ENCODE measurements at regions not wholly inside any gene's neighbourhood (a gene's known extent, or its start where the extent isn't known, plus 50 kb on each side); places are given as distances from the start of the nearest gene placed in this dataset.
"Not testable (repeated sequence)": the region's sequence is repeated elsewhere in the genome, so short reads cannot be mapped to it uniquely, and the experiment has no call there.

- no peaks in the 10 kb centered on the region for H3K4me1 ChIP-seq (ENCODE audit: control insufficient read depth, insufficient read depth, low read length)
- H3K9ac ChIP-seq (ENCODE audit: low read depth, low read length): no peak overlapping the region
- no peaks in the 10 kb centered on the region for H3K36me3 ChIP-seq (ENCODE audit: insufficient read depth, low read length)
- H3K27me3 ChIP-seq (ENCODE audit: control insufficient read depth, insufficient read depth, low read length): no peaks in the 10 kb centered on the region
- H3K9me3 ChIP-seq (replicated peaks; ENCODE audit: low read length): no peaks in the 10 kb centered on the region
- H3K4me3 ChIP-seq (ENCODE audit: low read length): no peak overlapping the region
- H3K4me2 ChIP-seq (ENCODE audit: low read length): no peak overlapping the region
Observed at GRCh38 chr15:87671289-87671688, 585.2 kb downstream of the NTRK3 start.

DNA sequence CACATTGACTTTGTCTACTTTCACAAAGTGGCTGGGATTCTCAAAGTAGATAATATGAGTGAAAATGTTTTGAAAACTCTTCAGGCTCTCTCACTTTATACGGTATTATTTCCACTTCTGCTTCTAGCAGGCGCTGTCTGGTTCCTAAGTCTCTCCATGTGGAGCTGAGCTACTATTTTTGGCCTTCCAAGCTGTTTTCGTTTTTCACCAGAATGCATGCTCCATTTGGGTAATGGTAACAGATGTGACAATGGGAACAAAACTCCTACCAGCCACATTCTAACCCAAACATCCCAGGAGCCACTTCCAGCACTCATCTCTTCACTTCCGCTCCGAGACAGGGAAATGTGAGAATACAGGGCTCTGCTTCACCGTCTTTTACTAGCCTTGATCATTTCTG, 586.7 kb downstream of the NTRK3 start:
- H3K27me3 ChIP-seq (ENCODE audit: control insufficient read depth, insufficient read depth, low read length): no peaks in the 10 kb centered on the region
- no peak overlapping the region for H3K4me3 ChIP-seq (ENCODE audit: low read length)
- no peak overlapping the region for H3K9ac ChIP-seq (ENCODE audit: low read depth, low read length)
- H3K4me2 ChIP-seq (ENCODE audit: low read length): no peak overlapping the region
- H3K9me3 ChIP-seq (replicated peaks; ENCODE audit: low read length): no peaks in the 10 kb centered on the region
- H3K4me1 ChIP-seq (ENCODE audit: control insufficient read depth, insufficient read depth, low read length): no peaks in the 10 kb centered on the region
- no peaks in the 10 kb centered on the region for H3K36me3 ChIP-seq (ENCODE audit: insufficient read depth, low read length)

GRCh38 chr15:87668768-87669564, 587.6 kb downstream of the NTRK3 start:
- H3K9ac ChIP-seq (ENCODE audit: low read depth, low read length); H3K36me3 ChIP-seq (ENCODE audit: insufficient read depth, low read length); H3K4me1 ChIP-seq (ENCODE audit: control insufficient read depth, insufficient read depth, low read length); H3K4me3 ChIP-seq (ENCODE audit: low read length); H3K27me3 ChIP-seq (ENCODE audit: control insufficient read depth, insufficient read depth, low read length); H3K9me3 ChIP-seq (replicated peaks; ENCODE audit: low read length); H3K4me2 ChIP-seq (ENCODE audit: low read length): not testable (repeated sequence)

DNA sequence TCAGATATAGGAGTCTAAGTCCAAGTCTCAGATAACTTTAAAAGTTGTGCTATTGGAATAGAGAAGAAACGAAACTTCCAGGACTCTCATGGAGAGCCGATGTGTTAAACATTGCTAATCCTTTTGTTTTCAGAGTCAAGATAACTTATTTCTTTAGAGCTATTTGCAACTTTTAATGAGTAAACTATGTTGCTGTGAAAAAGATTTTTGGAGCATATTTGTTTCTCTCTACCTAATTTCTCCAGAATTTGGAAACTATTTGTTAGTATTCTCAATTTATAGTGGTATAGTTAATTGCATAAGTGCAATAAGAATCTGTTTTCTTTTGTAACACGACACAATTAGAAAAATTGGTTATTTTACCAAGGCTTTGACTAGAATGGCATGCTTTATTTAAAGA, 588.9 kb downstream of the NTRK3 start:
- Histone ChIP-seq H3K9ac (ENCODE audit: low read depth, low read length) (no peak overlapping the region), H3K4me2 (ENCODE audit: low read length) (no peak overlapping the region), H3K27me3 (ENCODE audit: control insufficient read depth, insufficient read depth, low read length) (no peaks in the 10 kb centered on the region), H3K9me3 (replicated peaks; ENCODE audit: low read length) (no peaks in the 10 kb centered on the region), H3K4me3 (ENCODE audit: low read length) (no peak overlapping the region), H3K36me3 (ENCODE audit: insufficient read depth, low read length) (no peaks in the 10 kb centered on the region), H3K4me1 (ENCODE audit: control insufficient read depth, insufficient read depth, low read length) (no peaks in the 10 kb centered on the region)

DNA sequence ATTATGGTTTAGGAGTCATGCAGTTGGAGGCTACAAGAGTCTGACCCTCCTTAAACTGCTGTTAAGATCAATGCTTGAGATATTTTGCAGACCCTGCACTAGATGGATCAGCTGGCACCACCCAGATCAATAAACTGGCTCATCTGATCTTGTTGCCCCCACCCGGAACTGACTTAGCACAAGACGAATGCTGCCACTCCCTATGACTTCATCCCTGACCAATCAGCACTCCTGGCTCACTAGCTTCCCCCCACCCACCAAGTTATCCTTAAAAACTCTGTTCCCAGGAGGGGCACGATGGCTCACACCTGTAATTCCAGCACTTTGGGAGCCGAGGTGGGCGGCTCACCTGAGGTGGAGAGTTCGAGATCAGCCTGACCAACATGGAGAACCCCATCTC, 594.0 kb downstream of the NTRK3 start:
- Histone ChIP-seq H3K4me1 (ENCODE audit: control insufficient read depth, insufficient read depth, low read length) (no peaks in the 10 kb centered on the region), H3K9me3 (replicated peaks; ENCODE audit: low read length) (no peaks in the 10 kb centered on the region), H3K9ac (ENCODE audit: low read depth, low read length) (no peak overlapping the region), H3K36me3 (ENCODE audit: insufficient read depth, low read length) (no peaks in the 10 kb centered on the region), H3K4me2 (ENCODE audit: low read length) (no peak overlapping the region), H3K27me3 (ENCODE audit: control insufficient read depth, insufficient read depth, low read length) (no peaks in the 10 kb centered on the region), H3K4me3 (ENCODE audit: low read length) (no peak overlapping the region)

GRCh38 chr15:87661454-87662355, 594.8 kb downstream of the NTRK3 start:
- Histone ChIP-seq H3K4me1 (ENCODE audit: control insufficient read depth, insufficient read depth, low read length) (no peaks in the 10 kb centered on the region), H3K9me3 (replicated peaks; ENCODE audit: low read length) (no peaks in the 10 kb centered on the region), H3K4me2 (ENCODE audit: low read length) (no peak overlapping the region), H3K36me3 (ENCODE audit: insufficient read depth, low read length) (no peaks in the 10 kb centered on the region), H3K9ac (ENCODE audit: low read depth, low read length) (no peak overlapping the region), H3K27me3 (ENCODE audit: control insufficient read depth, insufficient read depth, low read length) (no peaks in the 10 kb centered on the region), H3K4me3 (ENCODE audit: low read length) (no peak overlapping the region)

GRCh38 chr15:87660251-87661129, 596.0 kb downstream of the NTRK3 start:
- H3K9ac ChIP-seq (ENCODE audit: low read depth, low read length): no peak overlapping the region
- H3K4me3 ChIP-seq (ENCODE audit: low read length): no peak overlapping the region
- H3K4me1 ChIP-seq (ENCODE audit: control insufficient read depth, insufficient read depth, low read length): no peaks in the 10 kb centered on the region
- H3K9me3 ChIP-seq (replicated peaks; ENCODE audit: low read length): no peaks in the 10 kb centered on the region
- H3K4me2 ChIP-seq (ENCODE audit: low read length): no peak overlapping the region
- no peaks in the 10 kb centered on the region for H3K27me3 ChIP-seq (ENCODE audit: control insufficient read depth, insufficient read depth, low read length)
- no peaks in the 10 kb centered on the region for H3K36me3 ChIP-seq (ENCODE audit: insufficient read depth, low read length)

DNA sequence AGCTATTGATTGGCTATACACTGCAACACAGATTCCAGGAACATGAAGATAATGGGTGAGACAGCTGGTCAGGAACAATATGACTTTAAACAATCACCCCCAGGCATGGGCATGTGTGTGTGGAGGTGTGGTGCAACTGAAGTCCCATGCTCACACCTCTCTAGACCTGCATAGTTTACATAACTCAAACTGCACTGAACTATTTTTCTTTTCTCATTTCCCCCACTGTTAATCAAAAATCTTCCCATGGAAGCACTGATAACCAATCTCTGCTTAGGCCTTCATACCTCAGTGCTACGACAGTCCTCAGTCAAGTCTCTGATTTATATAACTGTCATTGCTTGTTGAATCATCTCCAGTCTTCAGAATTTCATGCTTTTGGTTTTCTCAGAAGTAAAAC, 600.2 kb downstream of the NTRK3 start:
- H3K4me2 ChIP-seq (ENCODE audit: low read length): no peak overlapping the region
- no peaks in the 10 kb centered on the region for H3K4me1 ChIP-seq (ENCODE audit: control insufficient read depth, insufficient read depth, low read length)
- H3K4me3 ChIP-seq (ENCODE audit: low read length): no peak overlapping the region
- no peak overlapping the region for H3K9ac ChIP-seq (ENCODE audit: low read depth, low read length)
- H3K36me3 ChIP-seq (ENCODE audit: insufficient read depth, low read length): no peaks in the 10 kb centered on the region
- no peaks in the 10 kb centered on the region for H3K9me3 ChIP-seq (replicated peaks; ENCODE audit: low read length)
- no peaks in the 10 kb centered on the region for H3K27me3 ChIP-seq (ENCODE audit: control insufficient read depth, insufficient read depth, low read length)

DNA sequence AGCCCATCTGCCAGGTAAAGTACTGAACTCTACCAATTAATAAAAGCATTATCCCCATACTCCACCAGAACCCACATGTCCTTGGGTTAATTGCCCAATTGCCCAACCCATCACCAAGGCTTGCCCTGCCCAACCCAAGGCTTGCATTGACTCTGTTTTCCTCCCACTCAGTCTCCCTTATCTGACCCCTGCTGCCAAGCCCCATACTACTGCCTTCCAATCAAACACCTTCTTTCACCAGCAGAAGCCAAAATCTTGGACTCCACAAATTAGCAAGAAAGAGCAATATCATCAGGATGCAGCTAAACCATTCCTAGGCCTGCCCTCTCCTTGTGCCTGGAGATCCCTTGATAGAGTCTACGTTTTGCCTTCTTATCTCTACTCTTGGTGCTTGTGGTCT, 602.9 kb downstream of the NTRK3 start:
- no peak overlapping the region for H3K4me2 ChIP-seq (ENCODE audit: low read length)
- no peaks in the 10 kb centered on the region for H3K9me3 ChIP-seq (replicated peaks; ENCODE audit: low read length)
- H3K36me3 ChIP-seq (ENCODE audit: insufficient read depth, low read length): no peaks in the 10 kb centered on the region
- H3K4me3 ChIP-seq (ENCODE audit: low read length): no peak overlapping the region
- no peaks in the 10 kb centered on the region for H3K27me3 ChIP-seq (ENCODE audit: control insufficient read depth, insufficient read depth, low read length)
- no peak overlapping the region for H3K9ac ChIP-seq (ENCODE audit: low read depth, low read length)
- H3K4me1 ChIP-seq (ENCODE audit: control insufficient read depth, insufficient read depth, low read length): no peaks in the 10 kb centered on the region

- no peaks in the 10 kb centered on the region for H3K9me3 ChIP-seq (replicated peaks; ENCODE audit: low read length)
- no peak overlapping the region for H3K9ac ChIP-seq (ENCODE audit: low read depth, low read length)
- no peaks in the 10 kb centered on the region for H3K36me3 ChIP-seq (ENCODE audit: insufficient read depth, low read length)
- H3K4me2 ChIP-seq (ENCODE audit: low read length): no peak overlapping the region
- no peaks in the 10 kb centered on the region for H3K4me1 ChIP-seq (ENCODE audit: control insufficient read depth, insufficient read depth, low read length)
- no peaks in the 10 kb centered on the region for H3K27me3 ChIP-seq (ENCODE audit: control insufficient read depth, insufficient read depth, low read length)
- no peak overlapping the region for H3K4me3 ChIP-seq (ENCODE audit: low read length)
Observed at GRCh38 chr15:87649175-87649574, 607.4 kb downstream of the NTRK3 start.

GRCh38 chr15:87648278-87648677, 608.3 kb downstream of the NTRK3 start:
- Histone ChIP-seq H3K4me1 (ENCODE audit: control insufficient read depth, insufficient read depth, low read length) (no peaks in the 10 kb centered on the region), H3K9ac (ENCODE audit: low read depth, low read length) (no peak overlapping the region), H3K4me3 (ENCODE audit: low read length) (no peak overlapping the region), H3K9me3 (replicated peaks; ENCODE audit: low read length) (no peaks in the 10 kb centered on the region), H3K4me2 (ENCODE audit: low read length) (no peak overlapping the region), H3K36me3 (ENCODE audit: insufficient read depth, low read length) (no peaks in the 10 kb centered on the region), H3K27me3 (ENCODE audit: control insufficient read depth, insufficient read depth, low read length) (peaks cover 5% of the 10 kb centered on the region)

All from skeletal muscle satellite cell (primary cell).